SK-N-SH treated with all-trans-retinoic acid at 6 μM for 48 hours (cell line): ENCODE measurements at regions not wholly inside any gene's neighbourhood (a gene's known extent, or its start where the extent isn't known, plus 50 kb on each side); places are given as distances from the start of the nearest gene placed in this dataset.

ENCODE experiments used
- ATAC-seq: fragments of 200-7000 bp; cut with Tn5 transposase; 3 replicates; pipeline ENCODE4 v1.9.1; 2020; ENCODE audit warnings: mild to moderate bottlenecking, moderate library complexity
- ARNTL ChIP-seq: fragments of 450-650 bp; formaldehyde crosslinking; IDR thresholded peaks from 2 replicates; pipeline ENCODE4 v1.5.0; 2020; ENCODE audit warnings: low read depth, mild to moderate bottlenecking, moderate library complexity, borderline replicate concordance
- BACH2 ChIP-seq: fragments of 250-450 bp; sonication (Bioruptor Pico); IDR thresholded peaks from 2 replicates; pipeline ENCODE4 v1.9.0; 2021; ENCODE audit warnings: mild to moderate bottlenecking, borderline replicate concordance
- CREB5 ChIP-seq: fragments of 250-450 bp; sonication (Bioruptor Pico); IDR thresholded peaks from 2 replicates; pipeline ENCODE4 v1.5.1; 2020; ENCODE audit warnings: low read depth, mild to moderate bottlenecking, moderate library complexity
- CSDC2 ChIP-seq: fragments of 250-450 bp; sonication (Bioruptor Pico); IDR thresholded peaks from 2 replicates; pipeline ENCODE4 v1.5.0; 2020; ENCODE audit warnings: mild to moderate bottlenecking, moderate library complexity
- CSRNP3 ChIP-seq: fragments of 250-450 bp; sonication (Bioruptor Pico); IDR thresholded peaks from 2 replicates; pipeline ENCODE4 v1.5.1; 2021; ENCODE audit warnings: mild to moderate bottlenecking, moderate library complexity
- ESRRG ChIP-seq: fragments of 250-450 bp; sonication (Bioruptor Pico); IDR thresholded peaks from 2 replicates; pipeline ENCODE4 v1.6.1; 2021; ENCODE audit warnings: mild to moderate bottlenecking
- GLIS3 ChIP-seq: fragments of 250-450 bp; sonication (Bioruptor Pico); IDR thresholded peaks from 2 replicates; pipeline ENCODE4 v1.5.0; 2020; ENCODE audit warnings: mild to moderate bottlenecking, moderate library complexity
- ISL1 ChIP-seq: fragments of 250-450 bp; sonication (Bioruptor Pico); IDR thresholded peaks from 2 replicates; pipeline ENCODE4 v2.1.2; 2022; ENCODE audit warnings: mild to moderate bottlenecking, moderate library complexity
- OSR1 ChIP-seq: fragments of 250-450 bp; sonication (Bioruptor Pico); IDR thresholded peaks from 2 replicates; pipeline ENCODE4 v1.8.0; 2022; ENCODE audit warnings: moderate library complexity, mild to moderate bottlenecking, inconsistent platforms
- PATZ1 ChIP-seq: fragments of 250-450 bp; sonication (Bioruptor Pico); IDR thresholded peaks from 2 replicates; pipeline ENCODE4 v1.8.0; 2020; ENCODE audit warnings: mild to moderate bottlenecking, moderate library complexity, borderline replicate concordance
- POU6F1 ChIP-seq: fragments of 250-450 bp; sonication (Bioruptor Pico); IDR thresholded peaks from 2 replicates; pipeline ENCODE4 v1.8.0; 2021; ENCODE audit warnings: low read depth, mild to moderate bottlenecking, moderate library complexity, borderline replicate concordance
- PPARA ChIP-seq: fragments of 250-450 bp; sonication (Bioruptor Pico); IDR thresholded peaks from 2 replicates; pipeline ENCODE4 v1.5.0; 2020; ENCODE audit warnings: mild to moderate bottlenecking, borderline replicate concordance
- RARB ChIP-seq: fragments of 250-450 bp; sonication (Bioruptor Pico); IDR thresholded peaks from 2 replicates; pipeline ENCODE4 v1.8.0; 2021; ENCODE audit warnings: mild to moderate bottlenecking, moderate library complexity
- SNAI2 ChIP-seq: fragments of 250-450 bp; sonication (Bioruptor Pico); IDR thresholded peaks from 2 replicates; pipeline ENCODE4 v1.5.0; 2020; ENCODE audit warnings: mild to moderate bottlenecking, moderate library complexity
- TCF4 ChIP-seq: fragments of 250-450 bp; sonication (Bioruptor Pico); IDR thresholded peaks from 2 replicates; pipeline ENCODE4 v1.8.0; 2021; ENCODE audit warnings: mild to moderate bottlenecking, moderate library complexity, borderline replicate concordance
- TOX ChIP-seq: fragments of 250-450 bp; sonication (Bioruptor Pico); IDR thresholded peaks from 2 replicates; pipeline ENCODE4 v1.8.0; 2021; ENCODE audit warnings: mild to moderate bottlenecking, moderate library complexity, borderline replicate concordance
- TSHZ2 ChIP-seq: fragments of 250-450 bp; sonication (Bioruptor Pico); IDR thresholded peaks from 2 replicates; pipeline ENCODE4 v1.5.0; 2020; ENCODE audit warnings: mild to moderate bottlenecking, moderate library complexity
- ZC3H10 ChIP-seq: fragments of 250-450 bp; sonication (Bioruptor Pico); IDR thresholded peaks from 2 replicates; pipeline ENCODE4 v1.5.1; 2021; ENCODE audit warnings: mild to moderate bottlenecking, moderate library complexity
- ZFP3 ChIP-seq: fragments of 250-450 bp; sonication (Bioruptor Pico); IDR thresholded peaks from 2 replicates; pipeline ENCODE4 v1.5.0; 2020; ENCODE audit warnings: mild to moderate bottlenecking, moderate library complexity
- ZFP30 ChIP-seq: fragments of 450-650 bp; formaldehyde crosslinking; IDR thresholded peaks from 2 replicates; pipeline ENCODE4 v1.5.0; 2022; ENCODE audit warnings: mild to moderate bottlenecking, moderate library complexity
- ZNF565 ChIP-seq: fragments of 450-650 bp; formaldehyde crosslinking; conservative IDR thresholded peaks from 2 replicates; pipeline ENCODE4 v1.5.0; 2020; ENCODE audit warnings: low read depth, mild to moderate bottlenecking, moderate library complexity
- ZNF70 ChIP-seq: fragments of 450-650 bp; formaldehyde crosslinking; IDR thresholded peaks from 2 replicates; pipeline ENCODE4 v1.5.0; 2020; ENCODE audit warnings: mild to moderate bottlenecking, moderate library complexity
- ZNF8 ChIP-seq: fragments of 450-650 bp; formaldehyde crosslinking; IDR thresholded peaks from 2 replicates; pipeline ENCODE4 v1.5.0; 2020; ENCODE audit warnings: mild to moderate bottlenecking, moderate library complexity

- no peak for ATAC-seq
- TF ChIP-seq ISL1 (CRISPR knock-in tag): no peak
- no peak for TF ChIP-seq GLIS3 (CRISPR knock-in tag)
- no peak for TF ChIP-seq BACH2 (CRISPR knock-in tag)
- TF ChIP-seq ZNF8 (CRISPR knock-in tag): no peak
- no peak for TF ChIP-seq PPARA (CRISPR knock-in tag)
- TF ChIP-seq SNAI2 (CRISPR knock-in tag): no peak
- no peak for TF ChIP-seq ZNF70
- no peak for TF ChIP-seq TOX
- no peak for TF ChIP-seq CSDC2
- no peak for TF ChIP-seq CSRNP3 (CRISPR knock-in tag)
- TF ChIP-seq OSR1 (CRISPR knock-in tag): no peak
- TF ChIP-seq ESRRG (CRISPR knock-in tag): no peak
- TF ChIP-seq CREB5 (CRISPR knock-in tag): no peak
- TF ChIP-seq TCF4 (CRISPR knock-in tag): no peak
- no peak for TF ChIP-seq ARNTL (CRISPR knock-in tag)
- TF ChIP-seq RARB (CRISPR knock-in tag): no peak
- TF ChIP-seq PATZ1 (CRISPR knock-in tag): no peak
These were observed 322.6 kb upstream of the XYLT1 start for GRCh38 chr16:17793354-17793753.

GRCh38 chr16:17784073-17784472 lies 313.3 kb upstream of the XYLT1 start:
- TF ChIP-seq ZNF565 (no peak), TCF4 (CRISPR knock-in tag) (no peak), SNAI2 (CRISPR knock-in tag) (peak; percentile 69; the same call in 1 of the 2 replicates), ISL1 (CRISPR knock-in tag) (0 out of 2 replicates have a peak, but pooled peaks have one; percentile 24), CSRNP3 (CRISPR knock-in tag) (no peak), ARNTL (CRISPR knock-in tag) (no peak), ZFP3 (CRISPR knock-in tag) (no peak), CSDC2 (0 out of 2 replicates have a peak, but pooled peaks have one; percentile 35), TOX (no peak), ESRRG (CRISPR knock-in tag) (no peak), ZNF8 (CRISPR knock-in tag) (no peak), ZFP30 (no peak), RARB (CRISPR knock-in tag) (no peak), BACH2 (CRISPR knock-in tag) (no peak), PATZ1 (CRISPR knock-in tag) (no peak), OSR1 (CRISPR knock-in tag) (no peak), ZC3H10 (CRISPR knock-in tag) (no peak), CREB5 (CRISPR knock-in tag) (no peak), GLIS3 (CRISPR knock-in tag) (no peak), PPARA (CRISPR knock-in tag) (no peak), POU6F1 (no peak), TSHZ2 (no peak), ZNF70 (no peak)
- no peak; the same call in 2 of the 3 replicates for ATAC-seq
